Glutamatergic neuron (in vitro differentiated cells): ENCODE measurements at regions not wholly inside any gene's neighbourhood (a gene's known extent, or its start where the extent isn't known, plus 50 kb on each side); places are given as distances from the start of the nearest gene placed in this dataset.

ENCODE experiments used
- DNase-seq: peaks from one replicate; pipeline ENCODE4 v3.0.0; 2022
- H3K27ac Mint-ChIP-seq: one replicate; pipeline ENCODE4 v1.8.0; 2020; ENCODE audit warnings: mild to moderate bottlenecking, mixed read lengths, inconsistent platforms; ENCODE audit not compliant: unreplicated experiment
- H3K27me3 Mint-ChIP-seq: one replicate; pipeline ENCODE4 v1.8.0; 2020; ENCODE audit warnings: mild to moderate bottlenecking, moderate library complexity, mixed read lengths, inconsistent platforms; ENCODE audit not compliant: unreplicated experiment
- H3K36me3 Mint-ChIP-seq: one replicate; pipeline ENCODE4 v1.8.0; 2020; ENCODE audit warnings: mild to moderate bottlenecking, mixed read lengths, inconsistent platforms; ENCODE audit not compliant: unreplicated experiment
- H3K4me1 Mint-ChIP-seq: one replicate; pipeline ENCODE4 v1.8.0; 2020; ENCODE audit warnings: mild to moderate bottlenecking, low read depth, mixed read lengths, inconsistent platforms; ENCODE audit not compliant: unreplicated experiment
- H3K4me3 Mint-ChIP-seq: one replicate; pipeline ENCODE4 v1.8.0; 2020; ENCODE audit warnings: mild to moderate bottlenecking, mixed read lengths, inconsistent platforms; ENCODE audit not compliant: unreplicated experiment
- H3K9me3 Mint-ChIP-seq: one replicate; pipeline ENCODE4 v1.8.0; 2020; ENCODE audit warnings: mild to moderate bottlenecking, moderate library complexity, mixed read lengths, inconsistent platforms; ENCODE audit not compliant: unreplicated experiment
- CTCF ChIP-seq: fragments of 200-600 bp; sonication (generic); IDR thresholded peaks from one replicate; pipeline ENCODE4 v1.5.0; 2021; ENCODE audit not compliant: partially characterized antibody, unreplicated experiment

GRCh38 chr4:147310312-147310711, 170.6 kb upstream of the EDNRA start:
- no peaks in the 10 kb centered on the region for H3K4me1 Mint-ChIP-seq

DNA sequence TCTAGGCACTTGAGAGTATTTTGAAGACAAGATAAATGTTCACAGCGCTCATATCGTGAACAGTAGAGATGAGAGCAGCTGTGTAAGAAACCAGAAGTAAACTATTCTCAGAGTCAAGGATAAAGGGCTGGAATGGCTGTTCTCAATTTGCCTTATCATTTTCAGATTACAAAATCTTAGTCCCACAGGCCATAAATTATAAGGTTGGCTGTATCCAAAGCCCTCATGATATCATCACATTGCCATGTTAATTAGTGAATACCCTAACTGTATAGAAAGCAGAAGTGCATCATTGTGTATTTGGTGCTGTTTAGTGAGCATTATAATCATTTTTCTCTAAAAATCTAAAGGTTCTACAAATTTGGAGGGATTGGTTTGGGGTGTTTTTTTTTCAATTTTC, 168.9 kb upstream of the EDNRA start:
- H3K9me3 Mint-ChIP-seq = peaks cover 1% of the 10 kb centered on the region

More at GRCh38 chr4:147310312-147310711, 170.6 kb upstream of the EDNRA start:
- H3K27ac Mint-ChIP-seq = no peak overlapping the region
- H3K4me3 Mint-ChIP-seq = no peak overlapping the region
- no peak for DNase-seq
- H3K9me3 Mint-ChIP-seq = peaks cover 1% of the 10 kb centered on the region
- no peak for TF ChIP-seq CTCF
- H3K27me3 Mint-ChIP-seq = no peaks in the 10 kb centered on the region
- no peaks in the 10 kb centered on the region for H3K36me3 Mint-ChIP-seq

DNA sequence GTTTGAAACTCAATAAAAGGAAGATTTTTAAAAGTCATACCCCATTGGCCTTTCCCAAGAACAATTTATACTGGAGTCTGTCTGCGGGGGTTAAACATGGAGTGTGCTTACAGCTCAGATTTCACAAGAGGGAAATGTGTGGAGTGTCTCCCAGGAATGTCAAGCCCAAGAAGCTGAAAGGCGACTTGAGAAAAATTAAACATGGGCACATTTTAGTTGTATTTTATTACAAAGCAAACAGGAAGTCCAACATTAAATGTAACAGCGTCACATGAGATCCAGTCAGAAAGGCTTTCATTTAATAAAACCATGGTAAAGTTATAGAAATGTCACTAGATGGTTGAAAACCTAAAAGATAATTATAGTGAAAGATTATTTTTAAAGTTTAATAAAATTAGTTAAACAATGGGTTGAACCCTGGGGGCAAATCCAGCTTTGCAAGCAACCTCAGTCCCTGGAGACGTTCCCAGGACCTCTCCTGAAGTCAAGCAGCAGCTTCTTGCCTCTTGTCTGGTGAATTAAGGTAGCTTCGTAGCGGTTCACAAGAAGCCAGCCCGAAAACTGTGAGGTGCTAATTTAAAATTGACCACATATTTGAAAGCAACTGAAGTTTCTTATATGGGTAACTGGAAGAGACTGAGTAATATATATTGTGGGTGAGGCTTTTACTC, 168.4 kb upstream of the EDNRA start:
- Mint-ChIP-seq H3K9me3 (no peaks in the 10 kb centered on the region), H3K27me3 (no peaks in the 10 kb centered on the region), H3K4me1 (no peaks in the 10 kb centered on the region), H3K4me3 (no peak overlapping the region), H3K27ac (no peak overlapping the region), H3K36me3 (no peaks in the 10 kb centered on the region)
- TF ChIP-seq CTCF = no peak
- no peak for DNase-seq

More for the DNA sequence above, 168.9 kb upstream of the EDNRA start:
- H3K4me3 Mint-ChIP-seq = no peak overlapping the region
- no peaks in the 10 kb centered on the region for H3K4me1 Mint-ChIP-seq
- H3K27ac Mint-ChIP-seq = no peak overlapping the region
- DNase-seq = no peak
- no peaks in the 10 kb centered on the region for H3K36me3 Mint-ChIP-seq
- no peak for TF ChIP-seq CTCF
- no peaks in the 10 kb centered on the region for H3K27me3 Mint-ChIP-seq

DNA sequence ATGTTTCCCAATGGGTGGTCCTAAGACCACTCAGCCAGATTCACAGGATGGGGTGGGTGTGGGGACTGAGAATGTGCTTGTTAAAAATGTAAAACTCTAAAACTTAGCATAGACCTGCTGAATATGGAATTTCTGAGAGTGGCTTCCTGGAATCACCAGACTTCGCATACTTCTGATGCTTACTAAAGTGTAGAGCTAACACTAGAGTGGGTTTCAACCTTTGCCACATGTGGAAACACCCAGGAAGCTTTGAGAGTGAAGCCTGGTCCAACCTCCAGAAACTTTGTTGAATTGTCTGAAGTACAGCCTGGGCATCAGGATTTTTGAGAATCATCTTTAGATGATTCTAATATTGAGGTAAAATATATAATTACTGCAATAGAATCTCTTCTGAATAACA, 167.8 kb upstream of the EDNRA start:
- H3K4me3 Mint-ChIP-seq = no peak overlapping the region
- H3K36me3 Mint-ChIP-seq = no peaks in the 10 kb centered on the region
- H3K27ac Mint-ChIP-seq = no peak overlapping the region
- no peaks in the 10 kb centered on the region for H3K4me1 Mint-ChIP-seq
- TF ChIP-seq CTCF = no peak
- DNase-seq = no peak
- H3K9me3 Mint-ChIP-seq = no peaks in the 10 kb centered on the region
- H3K27me3 Mint-ChIP-seq = no peaks in the 10 kb centered on the region

GRCh38 chr4:147318586-147318985, 162.3 kb upstream of the EDNRA start:
- H3K27me3 Mint-ChIP-seq = no peaks in the 10 kb centered on the region
- H3K4me3 Mint-ChIP-seq = no peak overlapping the region
- H3K9me3 Mint-ChIP-seq = peaks cover 1% of the 10 kb centered on the region
- no peak for TF ChIP-seq CTCF
- H3K27ac Mint-ChIP-seq = no peak overlapping the region
- H3K36me3 Mint-ChIP-seq = no peaks in the 10 kb centered on the region
- no peak for DNase-seq
- no peaks in the 10 kb centered on the region for H3K4me1 Mint-ChIP-seq
